ENCODE measurements at regions not wholly inside any gene's neighbourhood (a gene's known extent, or its start where the extent isn't known, plus 50 kb on each side); places are given as distances from the start of the nearest gene placed in this dataset.
A peak's percentile ranks its signal among the peaks of the same experiment; 100 is the strongest.
"Not testable (repeated sequence)": the region's sequence is repeated elsewhere in the genome, so short reads cannot be mapped to it uniquely, and the experiment has no call there.

GRCh38 chr5:91954136-91954535 is 571.0 kb upstream of the ARRDC3 start:
- no peak for DNase-seq

GRCh38 chr5:91950328-91950727 is 567.2 kb upstream of the ARRDC3 start:
- DNase-seq, result no peak

- no peak for DNase-seq
Observed at GRCh38 chr5:91946870-91947269, 563.8 kb upstream of the ARRDC3 start.

DNA sequence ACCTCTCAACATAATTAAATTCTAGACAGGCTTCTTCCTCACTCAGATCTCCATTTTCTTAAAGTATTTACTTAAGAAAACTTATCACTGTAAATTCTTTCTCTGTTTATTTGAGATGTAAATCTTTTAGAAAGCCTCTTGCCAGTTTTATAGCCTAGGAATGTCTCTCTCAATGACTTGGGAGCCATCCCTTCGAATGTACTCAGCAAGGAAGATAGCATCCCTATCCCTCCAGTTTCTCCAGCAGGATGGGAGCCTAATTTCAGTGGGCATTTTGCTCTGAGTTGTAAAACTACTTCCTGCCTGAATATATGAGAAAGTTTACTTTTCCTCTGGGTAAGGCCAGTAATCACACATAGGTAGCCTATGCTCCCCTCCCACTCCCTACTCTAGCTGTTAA is 558.5 kb upstream of the ARRDC3 start:
- DNase-seq, result no peak

DNA sequence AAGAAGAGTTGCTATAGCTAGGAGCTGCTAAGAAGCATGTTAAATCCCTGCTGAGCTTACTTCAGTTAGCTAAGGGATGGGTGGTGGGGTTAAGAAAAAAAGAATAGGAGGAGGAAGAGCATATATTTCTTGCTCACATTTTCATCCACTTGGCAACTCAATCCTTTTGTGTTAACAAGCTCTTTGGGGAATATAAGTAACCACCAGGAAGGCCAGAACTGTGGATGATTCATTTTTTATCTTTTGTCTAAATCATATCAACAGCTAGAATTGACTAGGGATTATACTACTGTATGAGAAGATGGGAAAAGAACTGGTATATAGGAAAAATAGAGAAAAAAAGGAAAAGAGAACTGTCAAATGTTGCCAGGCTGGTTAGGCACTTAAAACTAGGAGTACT is 555.3 kb upstream of the ARRDC3 start:
- no peak for DNase-seq

DNA sequence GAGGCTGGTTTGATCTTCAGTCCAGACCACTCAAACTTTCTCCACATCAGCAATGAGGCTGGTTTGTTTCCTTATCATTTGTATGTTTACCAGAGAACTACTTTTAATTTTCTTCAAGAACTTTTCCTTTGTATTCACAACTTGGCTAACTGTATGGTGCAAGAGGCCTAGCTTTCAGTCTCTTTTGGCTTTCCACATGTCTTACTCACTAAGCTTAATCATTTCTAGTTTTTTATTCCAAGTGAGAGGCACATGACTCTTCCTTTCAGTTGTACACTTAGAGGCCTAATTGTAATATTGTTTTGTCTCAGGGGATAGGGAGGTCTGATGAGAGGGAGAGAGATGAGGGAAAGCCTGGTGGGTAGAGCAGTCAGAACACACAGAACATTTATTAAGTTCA is 554.0 kb upstream of the ARRDC3 start:
- no peak for DNase-seq

DNA sequence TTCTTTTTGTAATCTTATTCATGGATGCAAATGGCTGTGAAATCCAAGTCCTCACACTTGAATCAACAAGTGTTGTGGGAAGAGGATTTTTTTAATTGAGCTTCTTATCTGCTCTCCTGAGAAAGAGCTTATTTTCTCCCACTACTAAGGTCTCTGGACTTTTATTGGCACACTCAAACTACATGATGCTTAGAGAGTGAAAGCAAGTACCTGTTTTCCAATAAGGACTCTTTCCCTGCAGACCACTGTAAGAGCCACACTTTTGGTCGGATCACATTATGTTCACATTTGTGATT is 546.4 kb upstream of the ARRDC3 start:
- no peak for DNase-seq

DNA sequence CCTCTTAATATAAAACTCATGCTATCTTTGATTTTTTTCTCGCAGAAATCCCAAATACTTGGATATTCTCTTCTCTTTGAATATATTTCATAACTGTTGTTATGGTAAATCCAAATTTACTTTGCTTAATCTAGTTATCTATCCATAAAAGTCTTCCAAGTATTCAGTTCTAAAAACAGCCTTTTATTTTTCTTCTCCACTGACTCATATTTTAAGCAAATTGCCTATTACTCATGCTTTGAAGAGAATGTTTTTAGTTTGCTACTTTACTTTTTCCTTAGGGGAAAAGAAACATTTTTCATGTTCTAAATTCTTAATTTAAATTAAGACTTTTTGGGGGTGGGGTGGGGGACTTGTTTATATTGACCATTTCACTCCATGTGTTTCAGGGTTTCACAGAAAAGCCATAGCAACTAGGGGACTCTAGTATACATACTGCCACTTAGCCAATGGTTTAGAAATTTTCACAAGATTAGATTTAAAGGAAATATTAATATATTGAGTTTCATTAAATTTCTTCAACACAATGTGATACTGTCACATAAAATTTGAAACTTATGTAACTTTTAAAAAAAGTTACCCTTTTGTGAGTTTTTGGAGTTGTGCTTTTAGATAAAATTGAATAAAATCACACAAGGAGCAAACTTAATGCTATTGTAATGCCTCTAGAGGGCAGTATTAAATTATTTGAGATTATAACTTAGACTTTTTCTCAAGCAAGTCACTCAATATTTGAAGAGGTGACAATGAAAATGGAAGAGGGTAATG is 545.8 kb upstream of the ARRDC3 start:
- no peak for DNase-seq

DNA sequence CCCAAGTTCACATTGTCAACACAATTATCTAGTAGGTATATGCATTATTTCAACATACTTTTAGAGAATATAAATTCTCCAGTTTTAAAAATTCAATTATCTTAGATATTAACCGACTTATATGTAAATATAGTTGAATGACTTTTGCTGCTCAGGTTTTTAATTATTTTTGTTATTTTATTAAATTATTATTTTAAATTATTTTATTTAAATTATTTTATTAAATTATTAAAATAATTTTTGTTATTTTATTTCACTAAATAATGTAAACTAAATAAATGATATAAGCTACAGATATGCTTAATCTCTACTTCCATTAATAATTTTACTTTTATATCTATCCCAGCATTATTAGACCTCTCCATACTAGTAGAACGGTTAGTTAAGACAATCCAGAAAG is 544.3 kb upstream of the ARRDC3 start:
- DNase-seq, result no peak

DNA sequence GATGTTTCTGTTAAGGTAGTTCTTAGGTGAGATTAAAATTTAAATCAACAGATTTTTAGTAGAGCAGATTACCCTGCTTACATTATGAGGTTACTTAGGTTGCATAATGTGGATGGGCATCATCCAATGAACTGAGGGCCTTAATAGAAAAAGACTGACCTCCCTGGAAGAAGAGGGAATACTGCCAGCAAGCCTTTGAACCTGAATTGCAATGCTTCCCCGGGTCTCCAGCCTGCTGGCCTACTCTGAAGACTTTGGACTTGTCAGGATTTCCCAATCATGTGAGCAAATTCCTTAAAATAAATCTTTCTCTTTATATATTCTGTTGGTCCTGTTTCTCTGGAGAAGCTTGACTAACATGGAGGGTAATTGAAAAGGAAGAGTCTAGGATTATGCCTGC is 542.1 kb upstream of the ARRDC3 start:
- DNase-seq, result no peak

- DNase-seq, result not testable (repeated sequence)
Observed at GRCh38 chr5:91917037-91917814, 534.1 kb upstream of the ARRDC3 start.

GRCh38 chr5:91910655-91911054 is 527.5 kb upstream of the ARRDC3 start:
- DNase-seq, result no peak

DNA sequence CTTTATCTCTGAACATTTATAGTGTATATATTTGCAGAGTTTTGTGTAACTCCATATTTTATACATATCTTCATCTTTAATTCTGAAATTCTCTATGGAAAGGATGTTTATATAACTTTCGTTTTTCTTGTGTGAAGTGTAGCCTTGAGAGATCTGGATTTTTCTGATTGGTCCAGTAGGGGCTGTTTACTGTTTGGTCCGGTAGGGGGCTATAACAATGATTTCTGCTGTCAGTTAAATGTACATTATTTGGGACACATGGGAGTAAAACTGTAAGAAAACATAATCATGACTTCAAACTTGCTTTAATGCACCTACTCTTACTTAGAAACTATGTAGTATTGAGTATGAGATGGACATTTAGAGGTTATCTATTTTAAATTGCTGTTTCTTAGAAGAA is 527.1 kb upstream of the ARRDC3 start:
- no peak for DNase-seq

DNA sequence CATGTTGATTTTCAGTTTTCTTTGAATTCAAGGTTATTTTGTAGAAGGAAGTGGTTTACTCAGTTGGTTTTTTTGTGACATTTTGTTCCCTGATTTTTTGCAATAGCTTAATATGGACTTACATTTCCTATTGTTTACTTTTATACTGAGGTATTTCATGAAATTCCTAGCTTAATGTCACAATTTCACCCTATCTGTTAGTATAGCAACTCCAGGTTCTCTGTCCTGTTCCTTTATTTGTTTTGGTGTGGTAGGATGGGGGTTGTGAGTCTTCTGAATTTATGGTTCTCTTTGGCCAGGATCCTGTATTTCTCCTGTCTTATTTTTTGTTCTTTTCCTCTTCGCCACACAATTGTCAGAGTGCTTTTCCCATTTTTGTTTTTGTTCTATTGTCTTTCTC is 523.4 kb upstream of the ARRDC3 start:
- DNase-seq, result no peak

GRCh38 chr5:91906027-91906426 is 522.9 kb upstream of the ARRDC3 start:
- DNase-seq, result no peak

- DNase-seq, result no peak
Observed at GRCh38 chr5:91898898-91899297, 515.8 kb upstream of the ARRDC3 start.

DNA sequence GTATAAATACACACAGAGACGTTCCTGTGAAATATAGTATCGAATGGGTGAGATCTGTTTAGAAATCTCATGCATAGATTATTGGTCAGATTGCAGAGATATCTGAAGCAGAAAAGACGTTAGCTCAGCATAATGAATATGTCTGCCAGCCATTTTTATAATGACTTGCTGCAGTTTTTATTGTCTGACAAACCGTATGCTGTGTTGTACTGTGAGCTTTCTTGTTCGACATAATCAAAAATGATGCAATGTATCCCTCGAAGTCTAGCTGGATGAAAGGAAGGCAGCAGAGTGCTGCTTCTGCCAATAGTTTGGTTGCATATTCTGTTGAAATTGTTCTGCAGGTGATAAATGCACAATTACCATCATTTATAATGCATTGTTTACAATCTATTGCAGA is 514.9 kb upstream of the ARRDC3 start:
- no peak for DNase-seq

DNA sequence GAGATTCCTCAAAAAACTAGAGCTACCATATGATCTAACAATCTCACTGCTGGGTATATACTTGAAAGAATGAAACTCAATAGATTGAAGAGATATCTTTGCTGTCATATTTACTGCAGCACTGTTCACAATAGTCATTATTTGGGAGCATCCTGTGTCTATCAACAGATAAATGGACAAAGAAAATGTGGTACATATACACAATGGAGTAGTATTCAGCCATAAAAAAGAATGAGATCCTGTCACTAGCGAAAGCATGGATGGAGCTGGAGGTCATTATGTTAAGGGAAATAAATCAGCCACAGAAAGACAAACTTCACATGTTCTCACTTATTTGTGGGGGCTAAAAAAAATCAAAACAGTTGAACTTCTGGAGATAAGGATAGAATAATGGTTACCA is 505.7 kb upstream of the ARRDC3 start:
- no peak for DNase-seq

- DNase-seq, result peak; percentile 48
Observed at GRCh38 chr5:91885291-91886265, 502.5 kb upstream of the ARRDC3 start.

- DNase-seq, result no peak
Observed at GRCh38 chr5:91884036-91884435, 500.9 kb upstream of the ARRDC3 start.

GRCh38 chr5:91875196-91875779 is 492.2 kb upstream of the ARRDC3 start:
- no peak for DNase-seq

DNA sequence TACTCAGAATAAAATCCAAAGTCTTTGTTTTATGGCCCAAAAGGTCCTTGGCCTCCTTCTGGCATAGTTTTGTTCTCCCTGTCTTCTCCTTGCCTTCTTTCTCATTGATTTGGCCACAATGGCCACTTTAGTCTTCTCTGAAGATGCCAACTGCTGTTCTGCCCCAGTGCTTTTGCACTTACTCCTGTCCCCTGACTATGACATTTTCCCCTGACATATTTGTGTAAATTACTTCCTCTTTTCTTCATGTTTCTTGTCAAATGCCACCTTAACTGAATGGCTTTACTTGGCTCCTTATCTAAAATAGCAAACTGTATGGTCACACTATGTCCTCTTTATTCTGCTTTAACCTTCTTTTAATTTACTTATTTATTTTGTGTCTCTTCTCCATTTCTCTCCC is 484.7 kb upstream of the ARRDC3 start:
- no peak for DNase-seq

DNA sequence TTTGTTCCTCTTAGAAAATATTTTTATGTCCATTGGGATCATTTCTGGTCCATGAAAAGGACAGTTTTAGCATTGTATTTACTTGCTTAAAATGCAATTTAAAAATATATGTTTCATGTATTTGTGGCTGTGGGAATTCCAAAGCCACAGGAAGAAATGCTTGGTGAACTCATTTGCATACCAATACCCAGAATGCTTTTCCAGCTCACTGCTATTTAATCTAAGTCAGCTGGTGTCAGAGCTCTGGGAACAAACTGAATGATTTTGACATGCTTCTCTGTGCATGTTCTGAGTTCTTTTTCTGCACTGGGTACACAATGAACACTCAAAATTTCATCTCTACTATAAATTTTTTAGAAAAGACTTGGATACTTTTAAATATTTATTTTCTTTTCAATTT is 482.8 kb upstream of the ARRDC3 start:
- no peak for DNase-seq
